ENCODE measurements at regions not wholly inside any gene's neighbourhood (a gene's known extent, or its start where the extent isn't known, plus 50 kb on each side); places are given as distances from the start of the nearest gene placed in this dataset.
A peak's percentile ranks its signal among the peaks of the same experiment; 100 is the strongest.

DNA sequence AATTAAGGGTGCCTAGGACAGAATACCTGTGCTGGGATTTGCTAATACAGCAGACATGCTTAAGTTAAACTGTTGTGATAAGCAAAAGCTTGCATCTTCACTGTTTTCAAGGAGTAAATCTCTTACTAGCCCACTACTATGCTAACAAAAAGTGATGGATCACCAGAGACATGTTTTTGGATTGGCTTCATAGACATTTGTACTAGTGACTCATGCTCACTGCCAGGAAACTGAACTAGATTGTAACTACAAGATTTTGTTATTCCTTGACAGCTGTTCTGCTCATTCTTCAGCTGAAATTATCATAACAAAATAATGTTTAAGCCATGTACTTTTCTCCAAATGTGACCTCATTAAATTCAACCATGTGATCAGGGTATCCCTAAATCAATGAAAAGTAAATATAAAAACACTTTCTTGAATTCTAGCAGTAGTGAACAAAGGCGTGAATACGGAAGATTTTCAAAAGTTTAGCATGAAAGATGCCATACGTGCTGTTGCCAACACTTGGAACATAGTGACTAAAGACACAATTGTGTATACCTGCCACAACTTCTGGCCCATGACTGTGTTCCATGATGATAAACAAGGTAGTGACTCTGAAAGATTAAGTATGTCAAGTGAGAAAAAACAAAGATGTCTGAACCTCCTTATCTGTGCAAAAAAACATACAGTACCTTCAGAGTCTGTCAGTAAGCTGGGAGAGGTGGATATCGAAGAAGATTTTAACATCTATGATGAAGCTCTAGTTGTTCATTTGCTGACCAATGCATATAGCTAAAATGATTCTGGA is 154.0 kb downstream of the BTC start:
- peak in 1 of 2 donors; percentile 84 for DNase-seq (ENCODE audit: low read depth in 1 of 2, low spot score in 1 of 2)
- H3K27me3 ChIP-seq: no peaks in the 10 kb centered on the region
- TF ChIP-seq, protein P1, sequence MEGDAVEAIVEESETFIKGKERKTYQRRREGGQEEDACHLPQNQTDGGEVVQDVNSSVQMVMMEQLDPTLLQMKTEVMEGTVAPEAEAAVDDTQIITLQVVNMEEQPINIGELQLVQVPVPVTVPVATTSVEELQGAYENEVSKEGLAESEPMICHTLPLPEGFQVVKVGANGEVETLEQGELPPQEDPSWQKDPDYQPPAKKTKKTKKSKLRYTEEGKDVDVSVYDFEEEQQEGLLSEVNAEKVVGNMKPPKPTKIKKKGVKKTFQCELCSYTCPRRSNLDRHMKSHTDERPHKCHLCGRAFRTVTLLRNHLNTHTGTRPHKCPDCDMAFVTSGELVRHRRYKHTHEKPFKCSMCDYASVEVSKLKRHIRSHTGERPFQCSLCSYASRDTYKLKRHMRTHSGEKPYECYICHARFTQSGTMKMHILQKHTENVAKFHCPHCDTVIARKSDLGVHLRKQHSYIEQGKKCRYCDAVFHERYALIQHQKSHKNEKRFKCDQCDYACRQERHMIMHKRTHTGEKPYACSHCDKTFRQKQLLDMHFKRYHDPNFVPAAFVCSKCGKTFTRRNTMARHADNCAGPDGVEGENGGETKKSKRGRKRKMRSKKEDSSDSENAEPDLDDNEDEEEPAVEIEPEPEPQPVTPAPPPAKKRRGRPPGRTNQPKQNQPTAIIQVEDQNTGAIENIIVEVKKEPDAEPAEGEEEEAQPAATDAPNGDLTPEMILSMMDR (IDR thresholded peaks at IDR 0.05; ENCODE audit: low read depth, low read length): no peak
- H3K36me3 ChIP-seq: no peaks in the 10 kb centered on the region
- H3K27ac ChIP-seq: no peak overlapping the region
- H3K4me1 ChIP-seq (ENCODE audit: low read depth): no peaks in the 10 kb centered on the region
- H3K4me3 ChIP-seq: no peak overlapping the region
- no peaks in the 10 kb centered on the region for H3K9me3 ChIP-seq (ENCODE audit: low read depth)

DNA sequence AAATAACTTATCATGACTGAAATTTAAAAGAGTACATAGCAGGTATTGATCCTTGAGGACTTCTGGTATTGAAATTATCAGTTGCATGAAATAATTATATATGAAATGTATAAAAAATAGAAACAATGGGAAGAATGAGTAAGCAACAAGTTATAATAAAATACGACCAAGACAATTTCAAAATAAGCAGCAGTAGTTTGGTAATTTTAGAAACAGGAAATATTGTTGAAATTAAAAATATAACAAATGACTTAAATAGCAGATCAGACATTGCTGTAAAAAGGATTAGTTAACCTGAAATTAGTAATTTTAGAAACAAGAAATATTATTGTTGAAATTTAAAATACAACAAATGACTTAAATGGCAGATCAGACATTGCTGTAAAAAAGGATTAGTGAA is 152.3 kb downstream of the BTC start:
- DNase-seq (ENCODE audit: low read depth in 1 of 2, low spot score in 1 of 2): no peak
- Histone ChIP-seq H3K9me3 (ENCODE audit: low read depth) (no peaks in the 10 kb centered on the region), H3K4me3 (no peak overlapping the region), H3K4me1 (ENCODE audit: low read depth) (no peaks in the 10 kb centered on the region), H3K27me3 (no peaks in the 10 kb centered on the region), H3K36me3 (no peaks in the 10 kb centered on the region), H3K27ac (no peak overlapping the region)
- TF ChIP-seq, protein P1 (IDR thresholded peaks at IDR 0.05; ENCODE audit: low read depth, low read length): no peak

DNA sequence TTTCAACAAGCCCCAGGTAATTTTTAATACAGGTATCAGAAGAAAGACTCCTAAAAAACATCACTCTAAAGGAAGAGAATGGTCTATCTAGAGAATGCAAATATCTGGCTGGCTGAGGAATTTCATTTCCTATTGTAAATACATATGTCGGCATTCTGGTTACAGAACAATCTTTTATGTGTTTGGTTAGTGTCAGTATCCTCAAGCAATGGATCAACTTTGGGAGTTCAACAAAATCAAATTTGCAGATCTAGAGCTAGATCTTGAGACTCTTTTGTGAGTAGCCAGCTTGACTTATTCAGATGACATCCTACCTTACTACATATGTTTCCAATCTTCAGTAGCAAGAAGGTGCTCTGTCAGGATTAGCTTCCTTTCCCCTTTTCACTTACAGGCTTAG is 145.1 kb downstream of the BTC start:
- no peak overlapping the region for H3K4me3 ChIP-seq
- no peaks in the 10 kb centered on the region for H3K27me3 ChIP-seq
- DNase-seq (ENCODE audit: low read depth in 1 of 2, low spot score in 1 of 2): no peak
- no peak overlapping the region for H3K27ac ChIP-seq
- no peaks in the 10 kb centered on the region for H3K4me1 ChIP-seq (ENCODE audit: low read depth)
- TF ChIP-seq, protein P1 (IDR thresholded peaks at IDR 0.05; ENCODE audit: low read depth, low read length): no peak
- H3K36me3 ChIP-seq: no peaks in the 10 kb centered on the region
- no peaks in the 10 kb centered on the region for H3K9me3 ChIP-seq (ENCODE audit: low read depth)

DNA sequence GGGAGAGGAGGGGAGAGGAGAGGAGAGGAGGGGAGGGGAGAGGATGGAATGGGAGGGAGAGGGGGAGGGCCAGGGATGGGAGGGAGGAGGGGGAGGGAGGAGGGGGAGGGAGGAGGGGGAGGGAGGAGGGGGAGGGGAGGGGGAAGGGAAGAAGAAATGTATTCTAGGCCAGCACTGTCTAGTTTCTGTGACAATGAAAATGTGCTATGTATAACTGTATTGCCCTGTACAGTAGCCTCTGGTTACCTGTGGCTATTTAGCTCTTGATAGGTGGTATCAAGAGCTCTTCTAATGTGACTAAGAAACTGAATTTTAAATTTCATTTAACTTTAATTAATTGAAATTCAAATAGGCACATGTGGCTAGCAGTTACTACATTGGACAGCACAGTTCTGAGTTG is 143.1 kb downstream of the BTC start:
- TF ChIP-seq, protein P1 (IDR thresholded peaks at IDR 0.05; ENCODE audit: low read depth, low read length): no peak
- Histone ChIP-seq H3K4me3 (no peak overlapping the region), H3K9me3 (ENCODE audit: low read depth) (no peaks in the 10 kb centered on the region), H3K27me3 (no peaks in the 10 kb centered on the region), H3K27ac (no peak overlapping the region), H3K4me1 (ENCODE audit: low read depth) (no peaks in the 10 kb centered on the region), H3K36me3 (no peaks in the 10 kb centered on the region)
- DNase-seq (ENCODE audit: low read depth in 1 of 2, low spot score in 1 of 2): no peak

DNA sequence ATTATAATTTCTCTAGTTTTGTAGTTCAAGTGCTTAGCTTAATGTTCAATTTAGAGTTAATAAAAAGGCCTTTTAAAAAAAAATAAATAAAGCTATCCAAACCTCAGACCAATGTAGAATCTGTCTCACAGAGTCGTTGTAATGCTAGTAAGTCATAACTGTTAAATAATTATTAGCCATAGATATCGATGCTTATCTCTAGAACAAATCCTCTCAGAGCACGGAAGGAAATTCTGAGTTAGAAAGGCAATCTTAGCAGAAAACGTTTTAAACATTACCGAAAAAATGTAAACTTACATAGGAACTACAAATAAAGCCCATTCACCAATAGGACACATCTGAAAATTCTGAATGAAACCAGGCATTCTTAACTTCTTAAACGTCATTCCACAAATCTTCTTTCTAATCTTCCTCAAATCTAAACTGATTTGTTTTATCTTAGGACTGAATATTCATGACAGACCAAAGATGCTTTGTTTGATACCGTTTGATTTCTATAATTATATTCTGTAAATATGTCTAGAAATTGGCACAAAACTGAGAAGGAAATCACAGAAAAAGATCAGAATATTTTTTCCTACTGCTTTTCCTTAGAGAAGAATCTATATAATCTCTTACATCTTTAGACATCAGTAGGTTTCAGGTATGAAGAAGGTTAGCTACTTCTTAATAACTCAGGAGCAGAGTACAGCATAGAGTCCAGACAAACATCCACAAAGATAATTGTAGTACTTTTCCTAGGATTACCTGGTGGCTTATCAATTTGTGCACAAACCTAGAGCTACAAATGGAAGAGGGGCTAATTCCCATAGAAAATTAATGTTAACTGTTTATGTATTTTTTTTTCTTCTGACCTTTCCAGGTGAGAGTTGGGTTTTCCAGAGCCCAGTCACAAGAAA is 140.7 kb downstream of the BTC start:
- H3K27ac ChIP-seq: no peak overlapping the region
- no peak overlapping the region for H3K4me3 ChIP-seq
- H3K36me3 ChIP-seq: no peaks in the 10 kb centered on the region
- H3K27me3 ChIP-seq: no peaks in the 10 kb centered on the region
- DNase-seq (ENCODE audit: low read depth in 1 of 2, low spot score in 1 of 2): no peak
- H3K4me1 ChIP-seq (ENCODE audit: low read depth): no peaks in the 10 kb centered on the region
- TF ChIP-seq, protein P1 (IDR thresholded peaks at IDR 0.05; ENCODE audit: low read depth, low read length): no peak
- no peaks in the 10 kb centered on the region for H3K9me3 ChIP-seq (ENCODE audit: low read depth)

Data from cardiac muscle cell (in vitro differentiated cells and primary cell).